ENCODE measurements at regions not wholly inside any gene's neighbourhood (a gene's known extent, or its start where the extent isn't known, plus 50 kb on each side); places are given as distances from the start of the nearest gene placed in this dataset.

- no peak for TF ChIP-seq CTCF (IDR thresholded peaks at IDR 0.05)
Measured at GRCh38 chr5:73333944-73334703, 114.5 kb downstream of the FOXD1 start.

GRCh38 chr5:73330613-73331012, 118.0 kb downstream of the FOXD1 start:
- TF ChIP-seq CTCF (IDR thresholded peaks at IDR 0.05): no peak
- DNase-seq (ENCODE audit: low spot score) (no peak), ATAC-seq (ENCODE audit: low FRiP score) (no peak)

More at GRCh38 chr5:73333944-73334703, 114.5 kb downstream of the FOXD1 start:
- ATAC-seq (ENCODE audit: low FRiP score) (no peak), DNase-seq (ENCODE audit: low spot score) (no peak)

- ATAC-seq (ENCODE audit: low FRiP score) (no peak), DNase-seq (ENCODE audit: low spot score) (no peak)
- no peak for TF ChIP-seq CTCF (IDR thresholded peaks at IDR 0.05)
Measured at GRCh38 chr5:73328640-73329039, 119.9 kb downstream of the FOXD1 start.

GRCh38 chr5:73327908-73328455, 120.6 kb downstream of the FOXD1 start:
- ATAC-seq (ENCODE audit: low FRiP score) (no peak), DNase-seq (ENCODE audit: low spot score) (no peak)
- no peak for TF ChIP-seq CTCF (IDR thresholded peaks at IDR 0.05)

- TF ChIP-seq CTCF (IDR thresholded peaks at IDR 0.05): no peak
- no peak for DNase-seq (ENCODE audit: low spot score)
- ATAC-seq (ENCODE audit: low FRiP score): no peak
Measured at GRCh38 chr5:73325546-73325945, 123.0 kb downstream of the FOXD1 start.

- TF ChIP-seq CTCF (IDR thresholded peaks at IDR 0.05): no peak
- ATAC-seq (ENCODE audit: low FRiP score): no peak
- no peak for DNase-seq (ENCODE audit: low spot score)
Measured at GRCh38 chr5:73323466-73323865, 125.1 kb downstream of the FOXD1 start.

Data from omental fat pad (tissue), 3 donors.